ENCODE measurements at regions not wholly inside any gene's neighbourhood (a gene's known extent, or its start where the extent isn't known, plus 50 kb on each side); places are given as distances from the start of the nearest gene placed in this dataset.

GRCh38 chr12:107983756-107984472 is 145.2 kb upstream of the WSCD2 start:
- Histone ChIP-seq H4K20me1 (ENCODE audit: control insufficient read depth, insufficient read depth, low read length, poor library complexity, severe bottlenecking) (no peaks in the 10 kb centered on the region), H3K27me3 (replicated peaks in 1 of 4; ENCODE audit: control extremely low read depth in 1 of 4, control insufficient read depth in 3 of 4, insufficient read depth in 4 of 4, low read length in 3 of 4) (no peaks in the 10 kb centered on the region), H2AFZ (ENCODE audit: insufficient read depth, low read depth, low read length, poor library complexity, severe bottlenecking) (no peak overlapping the region), H3K4me3 (ENCODE audit: control extremely low read depth in 1 of 5, extremely low read depth in 1 of 5, insufficient read depth in 1 of 5, low read depth in 2 of 5, low read length in 4 of 5) (no peak overlapping the region), H3K4me2 (replicated peaks; ENCODE audit: low read depth, low read length, poor library complexity, severe bottlenecking) (no peak overlapping the region), H3K4me1 (ENCODE audit: control insufficient read depth in 2 of 2, insufficient read depth in 2 of 2, low read length in 2 of 2) (no peaks in the 10 kb centered on the region), H3K9ac (ENCODE audit: low read length) (no peak overlapping the region), H3K36me3 (replicated peaks in 1 of 2; ENCODE audit: control extremely low read depth in 1 of 2, control insufficient read depth in 1 of 2, extremely low read depth in 1 of 2, insufficient read depth in 2 of 2, low read length in 1 of 2) (no peaks in the 10 kb centered on the region), H3K27ac (ENCODE audit: low read length in 2 of 2) (no peak overlapping the region), H3K9me3 (ENCODE audit: control extremely low read depth in 1 of 3, control insufficient read depth in 2 of 3, insufficient read depth in 1 of 3, low read length in 2 of 3) (no peaks in the 10 kb centered on the region), H3K79me2 (ENCODE audit: control insufficient read depth, insufficient read depth, low read length) (no peaks in the 10 kb centered on the region)
- Mint-ChIP-seq H3K27me3 (peaks cover 36% of the 10 kb centered on the region), H3K4me1 (no peaks in the 10 kb centered on the region), H3K9me3 (ENCODE audit: insufficient read depth) (no peaks in the 10 kb centered on the region), H3K4me3 (no peak overlapping the region), H3K27ac (no peak overlapping the region)
- intact Hi-C loops (cut with micrococcal nuclease): no loop called here
- TF ChIP-seq EZH2 (IDR thresholded peaks at IDR 0.05; ENCODE audit: borderline replicate concordance, insufficient read depth, low read depth, low read length, poor library complexity, severe bottlenecking) (no peak), CTCF (IDR thresholded peaks at IDR 0.05) (no peak)
- POLR2A ChIA-PET: no interaction called here
- CTCF ChIA-PET: no interaction called here
- ATAC-seq (ENCODE audit: low read depth) (no peak), DNase-seq (no peak)
- WGBS (ENCODE audit: insufficient coverage): 80% methylated on average over 1 of the region's 4 CpGs

GRCh38 chr12:107984973-107985372 is 144.1 kb upstream of the WSCD2 start:
- no peak overlapping the region for H3K4me3 ChIP-seq (ENCODE audit: control extremely low read depth in 1 of 5, extremely low read depth in 1 of 5, insufficient read depth in 1 of 5, low read depth in 2 of 5, low read length in 4 of 5)
- intact Hi-C loops (cut with micrococcal nuclease): no loop called here
- no peak overlapping the region for H3K4me3 Mint-ChIP-seq

More at GRCh38 chr12:107984973-107985372, 144.1 kb upstream of the WSCD2 start:
- H3K36me3 ChIP-seq (replicated peaks in 1 of 2; ENCODE audit: control extremely low read depth in 1 of 2, control insufficient read depth in 1 of 2, extremely low read depth in 1 of 2, insufficient read depth in 2 of 2, low read length in 1 of 2): no peaks in the 10 kb centered on the region
- no peaks in the 10 kb centered on the region for H3K9me3 Mint-ChIP-seq (ENCODE audit: insufficient read depth)
- no peaks in the 10 kb centered on the region for H3K79me2 ChIP-seq (ENCODE audit: control insufficient read depth, insufficient read depth, low read length)
- H3K4me2 ChIP-seq (replicated peaks; ENCODE audit: low read depth, low read length, poor library complexity, severe bottlenecking): no peak overlapping the region
- CTCF ChIA-PET: no interaction called here
- DNase-seq: no peak
- no peaks in the 10 kb centered on the region for H3K9me3 ChIP-seq (ENCODE audit: control extremely low read depth in 1 of 3, control insufficient read depth in 2 of 3, insufficient read depth in 1 of 3, low read length in 2 of 3)
- H3K27ac Mint-ChIP-seq: no peak overlapping the region
- POLR2A ChIA-PET: no interaction called here
- no peak for TF ChIP-seq CTCF (IDR thresholded peaks at IDR 0.05)
- TF ChIP-seq EZH2 (IDR thresholded peaks at IDR 0.05; ENCODE audit: borderline replicate concordance, insufficient read depth, low read depth, low read length, poor library complexity, severe bottlenecking): no peak
- H3K27me3 ChIP-seq (replicated peaks in 1 of 4; ENCODE audit: control extremely low read depth in 1 of 4, control insufficient read depth in 3 of 4, insufficient read depth in 4 of 4, low read length in 3 of 4): no peaks in the 10 kb centered on the region
- H2AFZ ChIP-seq (ENCODE audit: insufficient read depth, low read depth, low read length, poor library complexity, severe bottlenecking): no peak overlapping the region
- no peak overlapping the region for H3K27ac ChIP-seq (ENCODE audit: low read length in 2 of 2)
- H4K20me1 ChIP-seq (ENCODE audit: control insufficient read depth, insufficient read depth, low read length, poor library complexity, severe bottlenecking): no peaks in the 10 kb centered on the region
- H3K27me3 Mint-ChIP-seq: peaks cover 35% of the 10 kb centered on the region
- H3K9ac ChIP-seq (ENCODE audit: low read length): no peak overlapping the region
- ATAC-seq (ENCODE audit: low read depth): no peak
- 79% methylated on average over 2 of the region's 3 CpGs for WGBS (ENCODE audit: insufficient coverage)
- no peaks in the 10 kb centered on the region for H3K4me1 Mint-ChIP-seq
- no peaks in the 10 kb centered on the region for H3K4me1 ChIP-seq (ENCODE audit: control insufficient read depth in 2 of 2, insufficient read depth in 2 of 2, low read length in 2 of 2)
